ENCODE measurements at regions not wholly inside any gene's neighbourhood (a gene's known extent, or its start where the extent isn't known, plus 50 kb on each side); places are given as distances from the start of the nearest gene placed in this dataset.

GRCh38 chr9:90054810-90055209 is 450.0 kb downstream of the GADD45G start:
- Histone ChIP-seq H3K9me3 (ENCODE audit: insufficient read depth, low read length) (no peaks in the 10 kb centered on the region), H3K36me3 (ENCODE audit: insufficient read depth, insufficient read length, low read length) (no peaks in the 10 kb centered on the region), H3K4me1 (ENCODE audit: insufficient read depth, insufficient read length) (no peaks in the 10 kb centered on the region), H3K9ac (ENCODE audit: insufficient read length, low read depth) (no peak overlapping the region), H3K27me3 (ENCODE audit: insufficient read depth, insufficient read length) (no peaks in the 10 kb centered on the region), H3K4me3 (ENCODE audit: insufficient read length, low read depth) (no peak overlapping the region)
- TF ChIP-seq SUZ12 (IDR thresholded peaks at IDR 0.05; ENCODE audit: extremely low read depth, insufficient read depth, insufficient read length) (no peak), YY1 (IDR thresholded peaks at IDR 0.05; ENCODE audit: insufficient read depth, insufficient read length) (no peak), ZNF274 (IDR thresholded peaks at IDR 0.05; ENCODE audit: low read depth, low read length) (no peak)
- DNase-seq (ENCODE audit: low read depth, low spot score), result no peak

DNA sequence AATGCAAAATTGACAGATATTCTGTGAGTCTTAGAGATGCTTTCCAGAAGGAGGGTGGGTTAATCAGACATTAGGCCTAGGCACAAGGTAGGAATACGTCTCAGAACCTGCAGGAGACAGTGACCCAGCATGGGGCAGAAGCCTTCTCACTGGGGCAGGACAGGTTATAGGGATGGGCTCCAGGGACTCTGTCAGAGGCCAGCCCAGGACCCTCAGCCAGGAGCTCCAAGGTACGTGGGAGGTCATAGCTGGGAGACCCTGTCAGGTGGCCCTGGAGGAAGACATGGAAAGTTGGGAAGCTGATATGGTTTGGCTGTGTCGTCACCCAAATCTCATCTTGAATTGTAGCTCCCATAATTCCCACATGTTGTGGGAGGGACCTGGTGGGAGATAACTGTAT is 450.4 kb downstream of the GADD45G start:
- no peak for DNase-seq (ENCODE audit: low read depth, low spot score)
- Histone ChIP-seq H3K4me1 (ENCODE audit: insufficient read depth, insufficient read length) (no peaks in the 10 kb centered on the region), H3K36me3 (ENCODE audit: insufficient read depth, insufficient read length, low read length) (no peaks in the 10 kb centered on the region), H3K4me3 (ENCODE audit: insufficient read length, low read depth) (no peak overlapping the region), H3K9me3 (ENCODE audit: insufficient read depth, low read length) (no peaks in the 10 kb centered on the region), H3K9ac (ENCODE audit: insufficient read length, low read depth) (no peak overlapping the region), H3K27me3 (ENCODE audit: insufficient read depth, insufficient read length) (no peaks in the 10 kb centered on the region)
- TF ChIP-seq ZNF274 (IDR thresholded peaks at IDR 0.05; ENCODE audit: low read depth, low read length) (no peak), SUZ12 (IDR thresholded peaks at IDR 0.05; ENCODE audit: extremely low read depth, insufficient read depth, insufficient read length) (no peak), YY1 (IDR thresholded peaks at IDR 0.05; ENCODE audit: insufficient read depth, insufficient read length) (no peak)

- Histone ChIP-seq H3K27me3 (ENCODE audit: insufficient read depth, insufficient read length) (no peaks in the 10 kb centered on the region), H3K9ac (ENCODE audit: insufficient read length, low read depth) (no peak overlapping the region)
- no peak for TF ChIP-seq SUZ12 (IDR thresholded peaks at IDR 0.05; ENCODE audit: extremely low read depth, insufficient read depth, insufficient read length)
- no peak for TF ChIP-seq ZNF274 (IDR thresholded peaks at IDR 0.05; ENCODE audit: low read depth, low read length)
- no peak for TF ChIP-seq YY1 (IDR thresholded peaks at IDR 0.05; ENCODE audit: insufficient read depth, insufficient read length)
Observed at GRCh38 chr9:90057361-90057760, 452.5 kb downstream of the GADD45G start.

GRCh38 chr9:90058182-90058763 is 453.5 kb downstream of the GADD45G start:
- H3K9ac ChIP-seq (ENCODE audit: insufficient read length, low read depth), result no peak overlapping the region
- no peaks in the 10 kb centered on the region for H3K4me1 ChIP-seq (ENCODE audit: insufficient read depth, insufficient read length)
- H3K9me3 ChIP-seq (ENCODE audit: insufficient read depth, low read length), result no peaks in the 10 kb centered on the region
- no peak for DNase-seq (ENCODE audit: low read depth, low spot score)
- no peak for TF ChIP-seq SUZ12 (IDR thresholded peaks at IDR 0.05; ENCODE audit: extremely low read depth, insufficient read depth, insufficient read length)
- no peak for TF ChIP-seq YY1 (IDR thresholded peaks at IDR 0.05; ENCODE audit: insufficient read depth, insufficient read length)
- TF ChIP-seq ZNF274 (IDR thresholded peaks at IDR 0.05; ENCODE audit: low read depth, low read length), result no peak
- H3K4me3 ChIP-seq (ENCODE audit: insufficient read length, low read depth), result no peak overlapping the region
- no peaks in the 10 kb centered on the region for H3K36me3 ChIP-seq (ENCODE audit: insufficient read depth, insufficient read length, low read length)
- no peaks in the 10 kb centered on the region for H3K27me3 ChIP-seq (ENCODE audit: insufficient read depth, insufficient read length)

More at GRCh38 chr9:90057361-90057760, 452.5 kb downstream of the GADD45G start:
- no peaks in the 10 kb centered on the region for H3K9me3 ChIP-seq (ENCODE audit: insufficient read depth, low read length)
- no peak overlapping the region for H3K4me3 ChIP-seq (ENCODE audit: insufficient read length, low read depth)
- H3K36me3 ChIP-seq (ENCODE audit: insufficient read depth, insufficient read length, low read length), result no peaks in the 10 kb centered on the region
- no peak for DNase-seq (ENCODE audit: low read depth, low spot score)
- H3K4me1 ChIP-seq (ENCODE audit: insufficient read depth, insufficient read length), result no peaks in the 10 kb centered on the region

- Histone ChIP-seq H3K36me3 (ENCODE audit: insufficient read depth, insufficient read length, low read length) (no peaks in the 10 kb centered on the region), H3K9me3 (ENCODE audit: insufficient read depth, low read length) (no peaks in the 10 kb centered on the region), H3K4me3 (ENCODE audit: insufficient read length, low read depth) (no peak overlapping the region), H3K9ac (ENCODE audit: insufficient read length, low read depth) (no peak overlapping the region), H3K4me1 (ENCODE audit: insufficient read depth, insufficient read length) (no peaks in the 10 kb centered on the region), H3K27me3 (ENCODE audit: insufficient read depth, insufficient read length) (no peaks in the 10 kb centered on the region)
- TF ChIP-seq YY1 (IDR thresholded peaks at IDR 0.05; ENCODE audit: insufficient read depth, insufficient read length) (no peak), ZNF274 (IDR thresholded peaks at IDR 0.05; ENCODE audit: low read depth, low read length) (no peak), SUZ12 (IDR thresholded peaks at IDR 0.05; ENCODE audit: extremely low read depth, insufficient read depth, insufficient read length) (no peak)
- no peak for DNase-seq (ENCODE audit: low read depth, low spot score)
Observed at GRCh38 chr9:90059436-90059835, 454.6 kb downstream of the GADD45G start.

DNA sequence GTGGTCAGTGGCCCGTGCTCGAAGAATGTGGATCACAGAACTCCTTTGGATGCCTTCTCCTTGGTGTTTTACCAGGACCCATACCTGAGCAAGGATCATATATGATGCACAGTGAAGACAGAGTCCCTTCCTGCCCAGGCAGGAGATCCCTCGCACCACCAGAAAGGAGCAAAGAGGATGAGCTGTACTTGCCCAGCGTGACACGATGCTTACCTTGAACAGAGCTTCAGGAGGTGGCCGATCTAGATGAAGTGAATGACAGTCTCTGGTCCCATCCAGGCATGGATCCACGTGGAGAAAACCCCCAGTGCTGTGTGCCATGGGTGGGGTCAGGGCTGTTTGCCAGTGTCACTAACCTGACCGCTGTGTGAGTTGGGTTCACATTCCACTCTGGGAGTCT is 455.4 kb downstream of the GADD45G start:
- H3K9me3 ChIP-seq (ENCODE audit: insufficient read depth, low read length), result no peaks in the 10 kb centered on the region
- no peak for DNase-seq (ENCODE audit: low read depth, low spot score)

DNA sequence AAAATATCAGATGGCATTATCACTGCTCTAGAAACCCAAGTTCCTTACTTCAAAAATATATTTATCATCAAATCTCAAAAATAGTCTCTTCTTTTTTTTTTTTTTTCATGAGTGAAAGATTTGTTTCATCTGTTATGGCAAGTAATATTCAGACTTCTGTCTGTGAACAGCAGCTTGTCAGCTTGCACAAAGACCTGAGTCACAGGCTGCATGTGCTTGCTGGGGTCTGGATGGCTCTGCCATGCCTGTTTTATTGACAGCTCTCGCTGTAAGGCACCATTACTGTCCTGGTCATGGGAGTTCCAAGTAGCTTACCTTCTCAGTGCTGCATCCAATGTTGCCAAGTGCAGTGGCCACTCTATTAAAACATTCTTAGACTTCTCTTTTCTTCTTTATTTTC is 456.4 kb downstream of the GADD45G start:
- Histone ChIP-seq H3K9ac (ENCODE audit: insufficient read length, low read depth) (no peak overlapping the region), H3K9me3 (ENCODE audit: insufficient read depth, low read length) (no peaks in the 10 kb centered on the region), H3K36me3 (ENCODE audit: insufficient read depth, insufficient read length, low read length) (no peaks in the 10 kb centered on the region), H3K27me3 (ENCODE audit: insufficient read depth, insufficient read length) (no peaks in the 10 kb centered on the region), H3K4me1 (ENCODE audit: insufficient read depth, insufficient read length) (no peaks in the 10 kb centered on the region), H3K4me3 (ENCODE audit: insufficient read length, low read depth) (no peak overlapping the region)
- TF ChIP-seq ZNF274 (IDR thresholded peaks at IDR 0.05; ENCODE audit: low read depth, low read length) (no peak), YY1 (IDR thresholded peaks at IDR 0.05; ENCODE audit: insufficient read depth, insufficient read length) (no peak), SUZ12 (IDR thresholded peaks at IDR 0.05; ENCODE audit: extremely low read depth, insufficient read depth, insufficient read length) (no peak)
- no peak for DNase-seq (ENCODE audit: low read depth, low spot score)

More for the DNA sequence above, 455.4 kb downstream of the GADD45G start:
- no peaks in the 10 kb centered on the region for H3K4me1 ChIP-seq (ENCODE audit: insufficient read depth, insufficient read length)
- no peak overlapping the region for H3K4me3 ChIP-seq (ENCODE audit: insufficient read length, low read depth)
- H3K36me3 ChIP-seq (ENCODE audit: insufficient read depth, insufficient read length, low read length), result no peaks in the 10 kb centered on the region
- no peaks in the 10 kb centered on the region for H3K27me3 ChIP-seq (ENCODE audit: insufficient read depth, insufficient read length)
- TF ChIP-seq ZNF274 (IDR thresholded peaks at IDR 0.05; ENCODE audit: low read depth, low read length) (no peak), YY1 (IDR thresholded peaks at IDR 0.05; ENCODE audit: insufficient read depth, insufficient read length) (no peak), SUZ12 (IDR thresholded peaks at IDR 0.05; ENCODE audit: extremely low read depth, insufficient read depth, insufficient read length) (no peak)
- H3K9ac ChIP-seq (ENCODE audit: insufficient read length, low read depth), result no peak overlapping the region
